WTC11 (cell line): ENCODE measurements at regions not wholly inside any gene's neighbourhood (a gene's known extent, or its start where the extent isn't known, plus 50 kb on each side); places are given as distances from the start of the nearest gene placed in this dataset.

Experiments
- ATAC-seq: fragments of 200-7000 bp; cut with Tn5 transposase; 2 replicates; pipeline ENCODE4 v1.10.0; 2021; ENCODE audit warnings: mild to moderate bottlenecking, moderate library complexity
- CTCF ChIA-PET: fragments of 300-600 bp; sonication (Branson Sonifier 250); formaldehyde crosslinking; loops from one replicate; lab custom pipeline; 2021; ENCODE audit warnings: antibody characterized with exemption; lab: Charles Lee
- POLR2A ChIA-PET: fragments of 350-600 bp; sonication (Branson Sonifier 250); formaldehyde crosslinking; loops from one replicate; lab custom pipeline; 2021; ENCODE audit warnings: antibody characterized with exemption; lab: Charles Lee
- DNase-seq: peaks from one replicate; pipeline ENCODE4 v3.0.0; 2021; ENCODE audit warnings: low spot score
- H3K27ac Mint-ChIP-seq: 2 replicates; pipeline ENCODE4 v1.8.0; 2021; ENCODE audit warnings: mixed read lengths
- H3K27me3 Mint-ChIP-seq: 2 replicates; pipeline ENCODE4 v1.8.0; 2021; ENCODE audit warnings: low read depth, mild to moderate bottlenecking, moderate library complexity, mixed read lengths
- H3K36me3 Mint-ChIP-seq: 2 replicates; pipeline ENCODE4 v1.8.0; 2021; ENCODE audit warnings: mixed read lengths
- H3K4me1 Mint-ChIP-seq: 2 replicates; pipeline ENCODE4 v1.8.0; 2022; ENCODE audit warnings: mixed read lengths
- H3K4me3 Mint-ChIP-seq: 2 replicates; pipeline ENCODE4 v1.8.0; 2021; ENCODE audit warnings: mild to moderate bottlenecking, moderate library complexity, mixed read lengths
- H3K9me3 Mint-ChIP-seq: 2 replicates; pipeline ENCODE4 v1.8.0; 2021; ENCODE audit warnings: mixed read lengths
- ATF1 ChIP-seq: sonication (generic); formaldehyde crosslinking; IDR thresholded peaks from 2 replicates; pipeline ENCODE4 v1.8.1; 2023; ENCODE audit warnings: mild to moderate bottlenecking, moderate library complexity, missing genetic modification reagents
- CREB1 ChIP-seq: sonication (generic); formaldehyde crosslinking; IDR thresholded peaks from 2 replicates; pipeline ENCODE4 v1.8.0; 2023; ENCODE audit warnings: mild to moderate bottlenecking, missing genetic modification reagents
- FOXK1 ChIP-seq: sonication (generic); formaldehyde crosslinking; IDR thresholded peaks from 2 replicates; pipeline ENCODE4 v1.8.0; 2022; ENCODE audit warnings: mild to moderate bottlenecking, moderate library complexity, missing genetic modification reagents
- HMGXB4 ChIP-seq: sonication (generic); formaldehyde crosslinking; IDR thresholded peaks from 2 replicates; pipeline ENCODE4 v1.8.1; 2023; ENCODE audit warnings: mild to moderate bottlenecking, moderate library complexity, missing genetic modification reagents
- JUN ChIP-seq: sonication (generic); formaldehyde crosslinking; IDR thresholded peaks from 2 replicates; pipeline ENCODE4 v1.8.0; 2023; ENCODE audit warnings: mild to moderate bottlenecking, missing genetic modification reagents
- NFE2L1 ChIP-seq: sonication (generic); formaldehyde crosslinking; IDR thresholded peaks from 2 replicates; pipeline ENCODE4 v1.8.1; 2023; ENCODE audit warnings: missing genetic modification reagents
- NR1H2 ChIP-seq: sonication (generic); formaldehyde crosslinking; IDR thresholded peaks from 2 replicates; pipeline ENCODE4 v1.9.0; 2021; ENCODE audit warnings: mild to moderate bottlenecking, moderate library complexity, missing genetic modification reagents
- PREB ChIP-seq: sonication (generic); formaldehyde crosslinking; IDR thresholded peaks from 2 replicates; pipeline ENCODE4 v1.8.1; 2022; ENCODE audit warnings: mild to moderate bottlenecking, missing genetic modification reagents, moderate library complexity, borderline replicate concordance
- SMAD4 ChIP-seq: sonication (generic); formaldehyde crosslinking; IDR thresholded peaks from 2 replicates; pipeline ENCODE4 v1.8.0; 2022; ENCODE audit warnings: mild to moderate bottlenecking, missing genetic modification reagents
- SP1 ChIP-seq: sonication (generic); formaldehyde crosslinking; conservative IDR thresholded peaks from 2 replicates; pipeline ENCODE4 v1.8.1; 2022; ENCODE audit warnings: missing genetic modification reagents
- STAT6 ChIP-seq: sonication (generic); formaldehyde crosslinking; conservative IDR thresholded peaks from 2 replicates; pipeline ENCODE4 v1.8.1; 2023; ENCODE audit warnings: mild to moderate bottlenecking, low read depth, missing genetic modification reagents, moderate library complexity
- ZNF121 ChIP-seq: sonication (generic); formaldehyde crosslinking; IDR thresholded peaks from 2 replicates; pipeline ENCODE4 v1.8.0; 2023; ENCODE audit warnings: missing genetic modification reagents
- ZNF219 ChIP-seq: sonication (generic); formaldehyde crosslinking; IDR thresholded peaks from 2 replicates; pipeline ENCODE4 v1.8.0; 2023; ENCODE audit warnings: missing genetic modification reagents, mild to moderate bottlenecking, borderline replicate concordance
- ZNF396 ChIP-seq: fragments of 250-450 bp; sonication (Bioruptor Pico); IDR thresholded peaks from 2 replicates; pipeline ENCODE4 v1.8.0; 2021; ENCODE audit warnings: mild to moderate bottlenecking, moderate library complexity, borderline replicate concordance
- ZNF425 ChIP-seq: fragments of 250-450 bp; sonication (Bioruptor Pico); conservative IDR thresholded peaks from 2 replicates; pipeline ENCODE4 v1.9.0; 2021; ENCODE audit warnings: mild to moderate bottlenecking
- ZNF532 ChIP-seq: fragments of 250-450 bp; sonication (Bioruptor Pico); IDR thresholded peaks from 2 replicates; pipeline ENCODE4 v1.9.0; 2021; ENCODE audit warnings: mild to moderate bottlenecking, borderline replicate concordance

- TF ChIP-seq CREB1 (CRISPR knock-in tag) = no peak
- TF ChIP-seq ZNF121 (CRISPR knock-in tag) = no peak
Observed at GRCh38 chr7:156511426-156511825, 129.1 kb upstream of the RNF32 start (continued).

- no peak overlapping the region for H3K27ac Mint-ChIP-seq
- H3K4me3 Mint-ChIP-seq = no peak overlapping the region
- H3K27me3 Mint-ChIP-seq = peaks cover 4% of the 10 kb centered on the region; the same call in 1 of the 2 replicates
- TF ChIP-seq SP1 (CRISPR knock-in tag) (no peak), FOXK1 (CRISPR knock-in tag) (no peak), HMGXB4 (CRISPR knock-in tag) (no peak), ZNF396 (no peak), STAT6 (no peak), ZNF532 (CRISPR knock-in tag) (no peak), ZNF425 (CRISPR knock-in tag) (no peak), ZNF219 (CRISPR knock-in tag) (no peak), PREB (no peak), SMAD4 (CRISPR knock-in tag) (no peak), ATF1 (CRISPR knock-in tag) (no peak), NFE2L1 (CRISPR knock-in tag) (no peak), JUN (no peak), ZNF121 (CRISPR knock-in tag) (no peak), NR1H2 (no peak)
- H3K9me3 Mint-ChIP-seq = peaks cover 35% of the 10 kb centered on the region
- POLR2A ChIA-PET = no interaction called here
- H3K36me3 Mint-ChIP-seq = peaks cover 6% of the 10 kb centered on the region
- CTCF ChIA-PET = no interaction called here
- DNase-seq (no peak), ATAC-seq (no peak)
- H3K4me1 Mint-ChIP-seq = no peaks in the 10 kb centered on the region
Observed at GRCh38 chr7:156510966-156511365, 129.6 kb upstream of the RNF32 start.
